ENCODE measurements at regions not wholly inside any gene's neighbourhood (a gene's known extent, or its start where the extent isn't known, plus 50 kb on each side); places are given as distances from the start of the nearest gene placed in this dataset.
"Not testable (repeated sequence)": the region's sequence is repeated elsewhere in the genome, so short reads cannot be mapped to it uniquely, and the experiment has no call there.

DNA sequence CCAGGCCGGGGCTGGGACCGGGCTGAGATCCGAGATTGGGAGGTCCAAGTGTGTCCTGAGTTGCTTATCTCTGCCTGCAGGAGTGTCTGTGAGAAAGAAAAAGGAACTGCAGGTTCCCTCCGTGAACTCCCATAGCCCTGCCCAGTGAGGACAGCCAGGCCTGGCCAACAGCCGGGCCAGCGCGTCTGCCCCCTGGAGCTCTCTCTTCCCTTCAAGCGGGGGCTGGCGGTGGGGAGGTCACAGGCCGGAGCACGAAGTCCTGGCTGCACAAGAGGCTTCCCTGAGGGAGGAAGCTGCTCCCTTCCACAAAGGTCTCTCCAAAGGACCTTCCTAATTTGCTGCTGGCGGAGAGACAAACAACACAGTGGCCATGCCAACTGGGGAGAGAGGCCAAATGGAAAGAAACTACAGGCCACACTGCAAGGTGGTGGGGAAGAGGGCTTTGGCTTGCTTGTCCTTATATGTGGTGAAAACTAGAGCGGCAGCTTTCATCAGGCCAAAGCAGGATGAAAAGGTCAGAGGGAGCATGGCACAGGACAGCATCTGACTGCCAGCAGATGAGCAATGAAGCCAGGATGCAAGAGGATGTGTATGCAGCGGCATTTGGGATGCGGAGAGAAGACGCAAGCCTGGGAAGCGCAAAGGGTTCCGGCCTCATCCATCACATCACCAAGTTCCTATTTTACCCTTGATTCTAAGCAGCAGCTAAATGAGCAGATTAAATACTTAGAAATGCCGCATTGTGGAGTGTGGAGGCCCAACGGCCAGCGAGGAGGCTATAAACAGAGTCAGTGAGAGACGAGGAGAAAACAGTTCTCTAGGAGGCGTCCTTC, 260.0 kb downstream of the ERMARD start:
- no peak for DNase-seq

DNA sequence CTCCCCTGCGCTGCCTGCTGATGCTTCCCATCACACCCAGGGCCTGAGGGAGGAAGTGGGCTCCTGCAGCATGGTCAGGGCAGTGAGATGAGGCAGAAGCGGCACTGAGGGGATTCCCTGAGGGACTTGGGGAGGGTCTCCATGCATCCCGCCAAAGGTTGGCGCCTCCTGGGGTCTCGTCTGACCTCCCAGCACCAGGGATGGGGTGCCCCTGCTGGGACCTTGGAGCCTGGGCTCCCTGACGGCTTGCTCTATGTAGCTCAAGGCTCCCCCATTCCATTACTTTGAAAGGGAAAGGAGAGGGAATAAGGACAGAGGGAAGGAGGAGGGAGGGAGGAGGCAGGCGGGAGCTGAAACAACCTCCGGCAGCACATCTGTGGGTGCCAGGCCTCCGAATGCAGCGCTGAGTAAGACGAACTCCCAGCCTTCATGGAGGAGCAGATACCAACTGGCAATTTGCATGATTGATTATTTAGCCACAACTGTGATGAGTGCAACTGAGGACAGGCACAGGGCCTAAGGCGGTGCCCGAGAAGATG, 259.3 kb downstream of the ERMARD start:
- no peak for DNase-seq

- DNase-seq, result no peak
Observed at GRCh38 chr6:170008294-170008785, 256.9 kb downstream of the ERMARD start.

DNA sequence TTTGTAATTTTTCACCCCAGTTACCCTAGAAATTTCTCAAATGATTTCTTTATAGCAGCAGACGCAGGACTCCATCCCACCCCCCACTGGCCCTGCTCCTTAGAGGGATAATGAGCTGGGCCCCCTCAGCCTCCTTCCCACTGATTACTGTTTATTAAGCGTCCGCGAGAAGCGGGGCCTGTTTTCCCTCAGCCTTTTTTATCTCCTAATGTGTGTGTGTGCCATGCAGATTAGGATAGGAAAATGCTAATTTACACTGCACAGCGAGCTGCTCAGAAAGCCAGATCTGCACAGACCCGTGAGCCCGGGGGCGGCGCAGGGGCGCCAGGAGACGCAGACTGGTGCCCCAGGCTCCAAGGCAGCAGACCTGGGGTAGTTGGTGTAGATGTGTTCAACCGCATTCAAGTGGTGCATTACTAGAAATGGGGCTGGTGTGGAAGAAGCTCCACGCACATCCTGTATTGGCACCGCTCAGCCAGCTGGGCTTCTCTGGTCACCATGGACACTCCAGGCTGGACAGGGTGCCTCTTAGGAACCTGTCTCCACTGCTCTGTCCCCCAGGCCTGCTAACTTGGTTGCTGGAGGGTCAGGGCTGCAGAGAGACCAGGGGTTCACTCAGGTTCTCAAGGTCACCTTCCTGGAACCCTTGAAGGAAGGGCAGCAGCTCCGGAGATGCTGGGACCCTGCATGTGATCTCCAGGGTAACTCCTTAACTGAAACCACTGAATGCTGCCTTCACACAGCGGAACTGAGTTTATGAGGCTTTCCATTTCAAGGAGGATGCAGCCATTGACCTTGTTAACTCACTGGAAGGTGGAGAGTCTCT, 256.3 kb downstream of the ERMARD start:
- no peak for DNase-seq

- DNase-seq, result no peak
Observed at GRCh38 chr6:170006900-170007467, 255.6 kb downstream of the ERMARD start.

GRCh38 chr6:170006071-170006899, 254.9 kb downstream of the ERMARD start:
- no peak for DNase-seq

DNA sequence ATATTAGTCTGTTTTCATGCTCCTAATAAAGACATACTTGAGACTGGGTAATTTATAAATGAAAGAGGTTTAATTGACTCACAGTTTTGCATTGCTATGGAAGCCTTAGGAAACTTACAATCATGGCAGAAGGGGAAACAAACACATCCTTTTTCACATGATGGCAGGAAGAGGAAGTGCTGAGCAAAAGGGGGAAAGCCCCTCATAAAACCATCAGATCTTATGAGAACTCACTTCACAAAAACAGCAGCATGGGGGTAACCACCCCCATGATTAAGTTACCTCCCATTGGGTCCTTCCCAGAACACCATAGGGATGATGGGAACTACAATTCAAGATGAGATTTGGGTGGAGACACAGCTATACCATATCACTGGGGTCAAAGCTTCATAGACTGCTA, 254.2 kb downstream of the ERMARD start:
- DNase-seq, result no peak

DNA sequence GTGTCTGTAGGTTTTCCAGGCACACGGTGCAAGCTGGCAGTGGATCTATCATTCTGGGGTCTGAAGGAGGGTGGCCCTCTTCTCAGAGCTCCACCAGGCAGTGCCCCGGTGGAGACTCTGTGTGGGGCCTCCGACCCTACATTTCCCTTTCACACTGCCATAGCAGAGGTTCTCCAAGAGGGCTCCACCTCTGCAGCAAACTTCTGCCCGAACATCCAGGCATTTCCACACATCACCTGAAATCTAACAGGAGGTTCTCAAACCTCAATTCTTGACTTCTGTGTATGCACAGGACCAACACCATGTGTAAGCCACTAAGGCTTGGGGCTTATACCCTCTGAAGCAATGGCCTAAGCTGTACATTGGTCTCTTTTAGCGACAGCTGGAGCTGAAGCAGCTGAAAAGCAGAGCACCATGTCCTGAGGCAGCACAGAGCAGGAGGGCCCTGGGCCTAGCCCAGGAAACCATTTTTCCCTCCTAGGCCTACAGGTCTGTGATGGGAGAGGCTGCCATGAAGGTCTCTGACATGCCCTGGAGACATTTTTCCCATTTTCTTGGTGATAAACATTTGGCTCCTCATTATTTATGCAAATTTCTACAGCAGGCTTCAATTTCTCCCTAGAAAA, 253.3 kb downstream of the ERMARD start:
- no peak for DNase-seq

DNA sequence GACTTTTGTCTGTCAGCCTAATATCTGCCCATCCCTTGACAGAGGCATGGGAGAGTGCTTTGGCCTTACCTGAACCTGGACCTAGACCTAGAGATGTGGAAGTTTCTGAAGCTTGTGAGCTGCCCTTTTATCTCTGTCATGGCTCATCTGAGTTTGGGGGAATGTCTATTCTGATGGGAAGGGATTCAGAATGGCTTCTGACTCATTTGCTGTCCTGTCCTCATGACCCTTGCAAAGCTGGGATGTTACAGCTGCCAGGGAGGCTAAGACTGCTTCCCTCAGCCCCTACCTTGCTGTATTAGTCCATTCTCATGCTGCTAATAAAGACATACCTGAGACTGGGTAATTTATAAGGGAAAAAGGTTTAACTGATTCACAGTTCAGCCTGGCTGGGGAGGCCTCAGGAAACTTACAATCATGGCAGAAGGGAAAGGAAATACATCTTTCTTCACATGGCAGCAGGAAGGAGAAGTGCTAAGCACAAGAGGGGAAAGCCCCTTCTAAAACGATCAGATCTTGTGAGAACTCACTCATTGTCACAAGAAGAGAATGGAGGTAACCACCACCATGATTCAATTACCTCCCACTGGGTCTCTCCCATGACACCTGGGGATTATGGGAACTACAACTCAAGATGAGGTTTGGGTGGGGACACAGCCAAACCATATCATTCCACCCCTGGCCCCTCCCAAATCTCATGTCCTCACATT, 252.2 kb downstream of the ERMARD start:
- no peak for DNase-seq

GRCh38 chr6:170003027-170003426, 251.6 kb downstream of the ERMARD start:
- DNase-seq, result no peak

GRCh38 chr6:170001782-170002181, 250.4 kb downstream of the ERMARD start:
- not testable (repeated sequence) for DNase-seq

GRCh38 chr6:170000071-170000843, 248.8 kb downstream of the ERMARD start:
- DNase-seq, result no peak

DNA sequence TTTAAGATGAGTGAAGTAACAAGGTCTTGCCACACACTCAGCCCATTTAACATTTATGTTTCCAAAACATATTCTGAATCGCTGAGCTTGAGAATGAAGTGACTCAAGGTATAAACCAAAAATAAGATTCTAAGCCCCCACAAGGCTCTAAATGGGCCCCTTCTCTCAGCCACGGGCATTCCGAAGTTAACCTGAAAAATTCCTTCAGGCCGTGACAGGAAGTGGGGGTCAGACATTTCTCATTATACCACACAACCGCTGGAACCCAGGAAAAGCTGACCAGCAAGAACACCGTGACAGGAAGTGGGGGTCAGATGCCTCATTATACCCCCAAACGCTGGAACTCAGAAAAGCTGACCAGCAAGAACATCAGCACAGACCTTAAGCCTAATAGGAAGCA, 247.9 kb downstream of the ERMARD start:
- no peak for DNase-seq

DNA sequence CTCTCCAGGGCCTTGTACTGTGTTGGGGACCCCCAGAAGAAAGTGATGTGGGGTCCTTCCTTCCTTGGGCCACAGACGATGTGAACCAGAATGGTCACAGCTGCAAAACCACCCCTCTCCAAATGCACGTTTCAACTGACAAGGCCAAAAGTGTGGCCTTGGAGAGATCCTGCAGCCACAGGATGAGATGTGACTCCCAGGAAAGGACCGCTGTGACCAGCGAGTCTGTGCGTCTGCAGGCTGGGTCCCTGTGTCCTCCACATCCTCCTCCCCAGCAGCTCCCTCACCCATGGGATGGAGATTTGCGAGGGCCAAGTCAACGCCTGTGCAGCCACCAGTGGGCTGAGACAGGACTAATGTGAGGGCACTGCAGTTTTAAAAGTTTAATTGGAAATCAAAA, 247.0 kb downstream of the ERMARD start:
- no peak for DNase-seq

DNA sequence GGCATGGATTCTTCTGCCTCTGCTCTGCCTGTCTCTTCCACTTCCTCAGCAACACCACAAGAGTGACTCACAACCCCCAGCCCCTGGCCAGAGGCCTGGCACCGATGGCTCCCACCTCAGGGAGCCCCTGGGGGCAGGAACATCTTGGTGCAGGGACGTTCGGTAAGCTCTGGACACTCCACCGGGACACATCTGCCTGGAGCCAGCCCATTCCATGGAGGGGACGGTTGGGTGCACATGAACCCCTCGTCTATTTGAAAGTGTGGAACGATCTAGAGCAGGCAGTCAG, 246.5 kb downstream of the ERMARD start:
- DNase-seq, result no peak

DNA sequence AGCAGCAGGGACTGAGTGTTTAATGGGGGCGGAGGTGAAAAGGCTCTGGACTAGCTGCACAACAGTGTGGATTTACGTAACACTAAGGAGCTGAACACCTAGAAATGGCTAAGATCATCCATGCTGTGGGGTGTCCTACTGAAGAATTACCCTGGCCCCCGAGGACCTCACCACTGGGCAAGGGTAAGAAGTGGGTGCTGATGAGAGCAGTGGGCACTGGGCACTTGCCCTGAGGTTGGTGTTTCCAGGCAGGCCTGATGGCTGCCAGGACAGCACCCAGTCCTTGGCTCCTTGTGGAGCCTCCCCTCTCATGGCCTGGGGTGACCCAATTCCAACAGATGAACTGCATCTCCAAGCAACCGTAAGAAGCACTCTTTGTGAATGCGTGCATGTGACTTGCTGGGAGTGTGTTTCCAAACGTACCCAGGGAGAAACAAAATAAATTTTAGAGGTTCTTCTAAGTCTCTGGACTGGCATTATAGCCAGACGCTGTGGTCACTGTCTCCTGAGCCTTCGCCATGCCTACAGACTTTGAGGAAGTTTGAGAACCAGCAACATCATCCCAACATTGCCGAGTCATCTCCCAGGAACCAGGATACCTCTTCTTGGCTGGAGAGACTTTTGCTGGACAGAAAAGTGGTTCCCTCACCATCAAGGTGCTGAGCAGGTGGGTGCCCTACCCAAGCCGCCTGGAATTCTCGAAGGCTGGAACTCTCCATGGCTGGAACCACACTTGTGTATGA, 245.9 kb downstream of the ERMARD start:
- no peak for DNase-seq

DNA sequence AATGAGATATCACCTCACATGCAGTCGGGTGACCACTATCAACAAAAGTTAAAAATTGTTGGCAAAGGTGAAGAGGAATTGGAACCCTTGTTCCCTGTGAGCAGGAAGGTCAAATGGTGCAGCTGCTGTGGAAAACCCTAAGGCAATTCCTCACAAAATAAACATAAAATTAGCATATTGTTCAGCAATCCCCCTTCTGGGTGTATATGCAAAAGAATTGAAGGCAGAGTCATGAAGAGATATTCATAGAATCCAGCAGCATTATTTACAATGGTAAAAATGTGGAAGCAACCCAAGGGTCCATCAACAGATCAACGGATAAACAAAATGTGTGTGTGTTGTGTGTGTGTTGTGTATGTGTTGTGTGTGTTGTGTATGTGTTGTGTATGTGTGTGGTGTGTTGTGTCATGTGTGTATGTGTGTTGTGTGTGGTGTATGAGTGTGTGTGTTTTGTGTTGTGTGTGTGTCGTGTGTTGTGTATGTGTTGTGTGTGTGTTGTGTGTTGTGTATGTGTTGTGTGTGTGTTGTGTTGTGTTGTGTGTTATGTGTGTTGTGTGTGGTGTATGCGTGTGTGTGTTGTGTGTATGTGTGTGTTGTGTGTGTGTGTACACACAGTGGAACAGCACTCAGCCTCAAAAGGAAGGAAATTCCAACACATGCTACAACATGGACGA, 245.1 kb downstream of the ERMARD start:
- no peak for DNase-seq

- no peak for DNase-seq
Observed at GRCh38 chr6:169994739-169995138, 243.3 kb downstream of the ERMARD start.

DNA sequence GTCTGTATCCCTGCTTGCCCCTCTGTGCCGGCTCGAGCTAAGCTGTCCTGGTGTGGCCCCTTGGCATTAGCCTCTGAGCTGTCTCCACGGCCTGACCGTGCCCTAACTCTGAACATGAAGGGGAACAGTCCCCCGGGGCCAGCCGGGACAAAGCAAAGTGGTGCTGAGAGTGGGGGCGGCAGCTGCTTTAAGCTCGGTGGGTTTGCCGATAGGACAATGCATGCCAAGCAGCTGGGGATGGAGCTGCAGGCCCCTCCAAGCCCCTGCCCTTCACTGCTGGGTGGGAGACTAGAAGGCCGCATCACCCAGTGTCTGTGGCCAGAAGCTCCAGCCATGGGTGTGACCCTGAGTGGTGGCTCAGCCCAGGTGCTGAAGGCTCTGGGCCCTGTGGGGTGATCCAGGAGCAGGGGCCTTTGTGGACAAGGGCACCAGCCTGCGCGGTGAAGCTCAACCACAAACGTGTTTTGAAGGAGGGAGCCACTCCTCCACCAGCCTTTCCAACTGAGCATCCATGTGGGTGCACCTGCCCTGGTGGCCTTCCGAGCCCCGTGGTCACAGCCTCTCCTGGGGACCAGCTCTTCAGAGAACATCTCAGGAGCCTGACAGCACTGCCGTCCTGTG, 242.5 kb downstream of the ERMARD start:
- no peak for DNase-seq

Measured in fibroblast of skin of abdomen (primary cell).